ENCODE measurements at regions not wholly inside any gene's neighbourhood (a gene's known extent, or its start where the extent isn't known, plus 50 kb on each side); places are given as distances from the start of the nearest gene placed in this dataset.

DNA sequence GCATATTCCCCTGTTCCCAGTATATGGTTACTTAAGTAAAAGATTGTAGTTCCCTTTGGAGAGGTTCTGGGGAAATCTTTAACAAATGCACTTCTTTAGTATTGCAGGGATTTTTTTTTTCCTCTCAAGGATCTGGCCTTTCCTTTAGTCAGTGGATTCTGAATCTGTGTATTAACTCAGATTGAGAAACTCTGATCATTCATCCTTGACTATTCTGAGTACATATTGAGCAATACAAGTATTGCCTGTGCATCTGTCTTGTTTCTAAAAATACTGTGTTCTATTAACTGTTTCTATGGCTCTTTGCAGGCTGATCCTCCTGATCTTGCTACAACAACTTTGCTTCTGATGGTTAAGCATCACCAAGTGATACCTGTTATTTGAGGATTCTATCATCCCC is 67.8 kb upstream of the FGGY start:
- POLR2A ChIA-PET: interaction anchor here (1.0 kb wide), 2 partner anchors 48 to 67 kb away, joined by 3 read pairs; no protein-coding TSS in a partner anchor
- peaks cover 18% of the 10 kb centered on the region for H3K4me1 Mint-ChIP-seq (ENCODE audit: insufficient read depth, unreplicated experiment)
- no peaks in the 10 kb centered on the region for H3K36me3 Mint-ChIP-seq (ENCODE audit: insufficient read depth, unreplicated experiment)
- no peaks in the 10 kb centered on the region for H3K27me3 Mint-ChIP-seq (ENCODE audit: insufficient read depth, unreplicated experiment)
- no peak overlapping the region for H3K4me3 Mint-ChIP-seq (ENCODE audit: unreplicated experiment)
- intact Hi-C loops (cut with micrococcal nuclease): no loop called here
- H3K27ac Mint-ChIP-seq (ENCODE audit: low read depth, unreplicated experiment): no peak overlapping the region
- TF ChIP-seq, protein P1, sequence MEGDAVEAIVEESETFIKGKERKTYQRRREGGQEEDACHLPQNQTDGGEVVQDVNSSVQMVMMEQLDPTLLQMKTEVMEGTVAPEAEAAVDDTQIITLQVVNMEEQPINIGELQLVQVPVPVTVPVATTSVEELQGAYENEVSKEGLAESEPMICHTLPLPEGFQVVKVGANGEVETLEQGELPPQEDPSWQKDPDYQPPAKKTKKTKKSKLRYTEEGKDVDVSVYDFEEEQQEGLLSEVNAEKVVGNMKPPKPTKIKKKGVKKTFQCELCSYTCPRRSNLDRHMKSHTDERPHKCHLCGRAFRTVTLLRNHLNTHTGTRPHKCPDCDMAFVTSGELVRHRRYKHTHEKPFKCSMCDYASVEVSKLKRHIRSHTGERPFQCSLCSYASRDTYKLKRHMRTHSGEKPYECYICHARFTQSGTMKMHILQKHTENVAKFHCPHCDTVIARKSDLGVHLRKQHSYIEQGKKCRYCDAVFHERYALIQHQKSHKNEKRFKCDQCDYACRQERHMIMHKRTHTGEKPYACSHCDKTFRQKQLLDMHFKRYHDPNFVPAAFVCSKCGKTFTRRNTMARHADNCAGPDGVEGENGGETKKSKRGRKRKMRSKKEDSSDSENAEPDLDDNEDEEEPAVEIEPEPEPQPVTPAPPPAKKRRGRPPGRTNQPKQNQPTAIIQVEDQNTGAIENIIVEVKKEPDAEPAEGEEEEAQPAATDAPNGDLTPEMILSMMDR (IDR thresholded peaks at IDR 0.05; ENCODE audit: unreplicated experiment): no peak
- H3K9me3 Mint-ChIP-seq (ENCODE audit: unreplicated experiment): no peaks in the 10 kb centered on the region
- CTCF ChIA-PET: no interaction called here
- BruUV-seq (replicated peaks): no TSS peak
- peak; percentile 30 for DNase-seq (ENCODE audit: unreplicated experiment)

DNA sequence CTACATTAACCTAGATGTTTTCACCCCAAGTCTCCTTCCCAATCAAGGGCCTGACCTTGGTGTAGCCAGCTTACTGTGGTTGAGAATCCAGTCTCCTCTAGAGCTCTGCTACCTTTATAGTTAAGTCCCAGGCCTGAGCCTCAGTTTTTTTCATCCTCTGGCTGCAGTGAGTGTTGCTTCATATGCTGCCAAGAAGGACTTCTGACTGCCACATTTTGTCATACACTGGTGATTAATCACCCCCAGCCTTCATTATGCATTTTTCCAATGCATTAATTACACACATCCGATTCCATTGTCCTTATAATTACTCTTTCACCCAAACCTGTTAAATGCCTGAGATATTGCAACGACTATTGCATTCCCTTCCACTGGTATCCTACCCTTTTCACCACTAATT is 66.3 kb upstream of the FGGY start:
- Mint-ChIP-seq H3K36me3 (ENCODE audit: insufficient read depth, unreplicated experiment) (no peaks in the 10 kb centered on the region), H3K9me3 (ENCODE audit: unreplicated experiment) (no peaks in the 10 kb centered on the region), H3K4me3 (ENCODE audit: unreplicated experiment) (no peak overlapping the region), H3K4me1 (ENCODE audit: insufficient read depth, unreplicated experiment) (peaks cover 18% of the 10 kb centered on the region), H3K27ac (ENCODE audit: low read depth, unreplicated experiment) (no peak overlapping the region), H3K27me3 (ENCODE audit: insufficient read depth, unreplicated experiment) (no peaks in the 10 kb centered on the region)
- no peak for DNase-seq (ENCODE audit: unreplicated experiment)
- ChIA-PET POLR2A (no interaction called here), CTCF (no interaction called here)
- TF ChIP-seq, protein P1 (IDR thresholded peaks at IDR 0.05; ENCODE audit: unreplicated experiment): no peak
- intact Hi-C loops (cut with micrococcal nuclease): no loop called here
- BruUV-seq (replicated peaks): no TSS peak

DNA sequence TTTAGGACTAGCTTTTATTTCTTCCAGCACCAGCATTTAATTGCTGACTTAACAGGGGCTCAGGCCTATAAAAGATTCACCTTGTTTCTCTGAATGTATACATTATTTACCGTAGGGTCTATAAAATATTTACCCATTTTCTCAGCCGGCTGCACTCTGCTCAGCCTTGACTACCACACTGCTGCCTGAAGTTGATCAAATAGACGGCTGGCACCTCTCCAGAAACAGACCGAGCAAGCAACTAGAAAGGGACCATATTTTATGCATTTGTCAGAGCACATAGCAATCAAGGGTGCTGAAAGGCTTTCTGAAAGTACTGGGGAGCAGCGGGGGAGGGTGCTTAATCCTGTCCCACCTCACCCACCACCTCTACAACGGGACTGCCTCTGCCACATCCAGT is 64.7 kb upstream of the FGGY start:
- POLR2A ChIA-PET: no interaction called here
- DNase-seq (ENCODE audit: unreplicated experiment): no peak
- H3K4me3 Mint-ChIP-seq (ENCODE audit: unreplicated experiment): no peak overlapping the region
- peaks cover 18% of the 10 kb centered on the region for H3K4me1 Mint-ChIP-seq (ENCODE audit: insufficient read depth, unreplicated experiment)
- H3K9me3 Mint-ChIP-seq (ENCODE audit: unreplicated experiment): no peaks in the 10 kb centered on the region
- no peaks in the 10 kb centered on the region for H3K27me3 Mint-ChIP-seq (ENCODE audit: insufficient read depth, unreplicated experiment)
- H3K36me3 Mint-ChIP-seq (ENCODE audit: insufficient read depth, unreplicated experiment): no peaks in the 10 kb centered on the region
- CTCF ChIA-PET: no interaction called here
- TF ChIP-seq, protein P1 (IDR thresholded peaks at IDR 0.05; ENCODE audit: unreplicated experiment): no peak
- intact Hi-C loops (cut with micrococcal nuclease): no loop called here
- no peak overlapping the region for H3K27ac Mint-ChIP-seq (ENCODE audit: low read depth, unreplicated experiment)
- BruUV-seq (replicated peaks): no TSS peak

DNA sequence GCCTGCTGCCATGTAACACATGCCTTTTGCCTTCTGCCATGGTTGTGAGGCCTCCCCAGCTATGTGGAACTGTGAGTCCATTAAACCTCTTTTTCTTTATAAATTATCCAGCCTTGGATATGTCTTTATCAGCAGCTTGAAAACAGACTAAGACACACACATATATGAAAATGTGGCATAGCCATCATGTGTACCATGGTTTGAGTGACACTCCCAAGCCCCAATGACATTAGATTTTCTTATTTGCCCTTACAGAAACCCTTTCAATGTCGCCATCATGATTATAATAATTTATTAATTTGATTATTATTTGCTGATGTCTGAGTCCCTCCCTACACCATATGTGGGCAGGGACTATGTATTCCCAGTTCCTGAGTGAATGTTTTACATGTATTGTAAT is 63.5 kb upstream of the FGGY start:
- DNase-seq (ENCODE audit: unreplicated experiment): no peak
- POLR2A ChIA-PET: interaction anchor here (0.7 kb wide), 1 partner anchor 9 kb away, joined by 3 read pairs; no protein-coding TSS in a partner anchor
- Mint-ChIP-seq H3K36me3 (ENCODE audit: insufficient read depth, unreplicated experiment) (no peaks in the 10 kb centered on the region), H3K9me3 (ENCODE audit: unreplicated experiment) (no peaks in the 10 kb centered on the region), H3K4me1 (ENCODE audit: insufficient read depth, unreplicated experiment) (peaks cover 18% of the 10 kb centered on the region), H3K27me3 (ENCODE audit: insufficient read depth, unreplicated experiment) (no peaks in the 10 kb centered on the region), H3K4me3 (ENCODE audit: unreplicated experiment) (no peak overlapping the region), H3K27ac (ENCODE audit: low read depth, unreplicated experiment) (no peak overlapping the region)
- intact Hi-C loops (cut with micrococcal nuclease): no loop called here
- CTCF ChIA-PET: interaction anchor here (0.7 kb wide), 1 partner anchor 406 kb away, joined by 3 read pairs; no protein-coding TSS in a partner anchor
- BruUV-seq (replicated peaks): no TSS peak
- TF ChIP-seq, protein P1 (IDR thresholded peaks at IDR 0.05; ENCODE audit: unreplicated experiment): no peak
